ENCODE measurements at regions not wholly inside any gene's neighbourhood (a gene's known extent, or its start where the extent isn't known, plus 50 kb on each side); places are given as distances from the start of the nearest gene placed in this dataset.

- no peaks in the 10 kb centered on the region for H3F3A ChIP-seq (ENCODE audit: insufficient read depth)
- H3K4me2 ChIP-seq (ENCODE audit: low read depth, low read length, poor library complexity, severe bottlenecking), result no peak overlapping the region
- no peaks in the 10 kb centered on the region for H3K36me3 ChIP-seq (ENCODE audit: low read length)
- no peak overlapping the region for H3K9ac ChIP-seq (ENCODE audit: low read length)
- no peaks in the 10 kb centered on the region for H3K9me2 ChIP-seq (replicated peaks; ENCODE audit: insufficient read depth, low read length)
- H3K9me3 ChIP-seq (ENCODE audit: insufficient read depth, low read length), result no peaks in the 10 kb centered on the region
- no peaks in the 10 kb centered on the region for H3K79me2 ChIP-seq (ENCODE audit: insufficient read depth, low read length)
- TF ChIP-seq EZH2phosphoT487 (conservative IDR thresholded peaks at IDR 0.05; ENCODE audit: low read length) (no peak), CTCF (IDR thresholded peaks at IDR 0.05; ENCODE audit: insufficient read depth, low read length, poor library complexity, severe bottlenecking) (no peak)
- no peaks in the 10 kb centered on the region for H3K27me3 ChIP-seq (ENCODE audit: low read length)
- H3K27ac ChIP-seq (ENCODE audit: low read depth, low read length), result no peak overlapping the region
- no peak overlapping the region for H3K4me3 ChIP-seq (ENCODE audit: insufficient read depth, low read length, poor library complexity, severe bottlenecking)
- no peak overlapping the region for H2AFZ ChIP-seq (ENCODE audit: low read depth, low read length, severe bottlenecking)
- H4K20me1 ChIP-seq (ENCODE audit: low read depth, low read length), result no peaks in the 10 kb centered on the region
Measured at GRCh38 chr9:90020276-90020871, 415.6 kb downstream of the GADD45G start.

- H3K27ac ChIP-seq (ENCODE audit: low read depth, low read length), result no peak overlapping the region
- H3K9me3 ChIP-seq (ENCODE audit: insufficient read depth, low read length), result no peaks in the 10 kb centered on the region
- no peaks in the 10 kb centered on the region for H3K27me3 ChIP-seq (ENCODE audit: low read length)
- H3K9ac ChIP-seq (ENCODE audit: low read length), result no peak overlapping the region
- H2AFZ ChIP-seq (ENCODE audit: low read depth, low read length, severe bottlenecking), result no peak overlapping the region
- TF ChIP-seq EZH2phosphoT487 (conservative IDR thresholded peaks at IDR 0.05; ENCODE audit: low read length) (no peak), CTCF (IDR thresholded peaks at IDR 0.05; ENCODE audit: insufficient read depth, low read length, poor library complexity, severe bottlenecking) (no peak)
- H3K9me2 ChIP-seq (replicated peaks; ENCODE audit: insufficient read depth, low read length), result no peaks in the 10 kb centered on the region
- no peak overlapping the region for H3K4me3 ChIP-seq (ENCODE audit: insufficient read depth, low read length, poor library complexity, severe bottlenecking)
- no peaks in the 10 kb centered on the region for H3K36me3 ChIP-seq (ENCODE audit: low read length)
- no peaks in the 10 kb centered on the region for H3F3A ChIP-seq (ENCODE audit: insufficient read depth)
- H4K20me1 ChIP-seq (ENCODE audit: low read depth, low read length), result no peaks in the 10 kb centered on the region
- no peak overlapping the region for H3K4me2 ChIP-seq (ENCODE audit: low read depth, low read length, poor library complexity, severe bottlenecking)
- no peaks in the 10 kb centered on the region for H3K79me2 ChIP-seq (ENCODE audit: insufficient read depth, low read length)
Measured at GRCh38 chr9:90021216-90021906, 416.5 kb downstream of the GADD45G start.

- no peaks in the 10 kb centered on the region for H3K9me3 ChIP-seq (ENCODE audit: insufficient read depth, low read length)
- H3K36me3 ChIP-seq (ENCODE audit: low read length), result no peaks in the 10 kb centered on the region
- H3K9ac ChIP-seq (ENCODE audit: low read length), result no peak overlapping the region
- no peak overlapping the region for H3K4me3 ChIP-seq (ENCODE audit: insufficient read depth, low read length, poor library complexity, severe bottlenecking)
- TF ChIP-seq EZH2phosphoT487 (conservative IDR thresholded peaks at IDR 0.05; ENCODE audit: low read length) (no peak), CTCF (IDR thresholded peaks at IDR 0.05; ENCODE audit: insufficient read depth, low read length, poor library complexity, severe bottlenecking) (no peak)
- H3K9me2 ChIP-seq (replicated peaks; ENCODE audit: insufficient read depth, low read length), result no peaks in the 10 kb centered on the region
- H2AFZ ChIP-seq (ENCODE audit: low read depth, low read length, severe bottlenecking), result no peak overlapping the region
- no peaks in the 10 kb centered on the region for H3K79me2 ChIP-seq (ENCODE audit: insufficient read depth, low read length)
- H3F3A ChIP-seq (ENCODE audit: insufficient read depth), result no peaks in the 10 kb centered on the region
- H3K27ac ChIP-seq (ENCODE audit: low read depth, low read length), result no peak overlapping the region
- H3K27me3 ChIP-seq (ENCODE audit: low read length), result no peaks in the 10 kb centered on the region
- H4K20me1 ChIP-seq (ENCODE audit: low read depth, low read length), result no peaks in the 10 kb centered on the region
- no peak overlapping the region for H3K4me2 ChIP-seq (ENCODE audit: low read depth, low read length, poor library complexity, severe bottlenecking)
Measured at GRCh38 chr9:90022474-90022873, 417.7 kb downstream of the GADD45G start.

Measured in SU-DHL-6 (cell line).